Small intestine (tissue), 7 donors: ENCODE measurements at regions not wholly inside any gene's neighbourhood (a gene's known extent, or its start where the extent isn't known, plus 50 kb on each side); places are given as distances from the start of the nearest gene placed in this dataset.
"Not testable (repeated sequence)": the region's sequence is repeated elsewhere in the genome, so short reads cannot be mapped to it uniquely, and the experiment has no call there.

Experiments
- DNase-seq, 2 donors: peaks; one replicate each; pipeline versions ENCODE4 v3.0.0 to v3.0.0-alpha.2; 2013
- FAIRE-seq: peaks from 2 replicates; lab custom pipeline; 2012; peaks lifted over from hg19 to GRCh38; lab: Jason Lieb, UNC
- H3K27ac ChIP-seq, 3 donors: one replicate each; pipeline ENCODE4 v1.5.1; 2013; ENCODE audit warnings: low read length in 2 of 3, mild to moderate bottlenecking in 2 of 3, control low read depth in 1 of 3, inconsistent platforms in 1 of 3, low read depth in 1 of 3, moderate library complexity in 1 of 3
- H3K27me3 ChIP-seq, 3 donors: one replicate each; pipeline ENCODE4 v1.6.1; 2013; ENCODE audit warnings: low read length in 3 of 3, inconsistent platforms in 1 of 3; ENCODE audit not compliant: control insufficient read depth in 3 of 3, insufficient read depth in 3 of 3
- H3K36me3 ChIP-seq, 3 donors: one replicate each; pipeline ENCODE4 v1.6.1; 2013; ENCODE audit warnings: low read length in 3 of 3, inconsistent platforms in 1 of 3, low read depth in 1 of 3, mild to moderate bottlenecking in 1 of 3, moderate library complexity in 1 of 3; ENCODE audit not compliant: control insufficient read depth in 3 of 3, insufficient read depth in 2 of 3
- H3K4me1 ChIP-seq, 3 donors: one replicate each; pipeline ENCODE4 v1.6.1; 2013; ENCODE audit warnings: low read length in 2 of 3, inconsistent platforms in 1 of 3, low read depth in 1 of 3, mild to moderate bottlenecking in 1 of 3, moderate library complexity in 1 of 3; ENCODE audit not compliant: control insufficient read depth in 3 of 3, insufficient read depth in 2 of 3
- H3K4me3 ChIP-seq, 3 donors: one replicate each; pipeline ENCODE4 v1.5.1; 2013; ENCODE audit warnings: low read length in 3 of 3, control low read depth in 1 of 3, inconsistent platforms in 1 of 3, low read depth in 1 of 3, mild to moderate bottlenecking in 1 of 3, moderate library complexity in 1 of 3
- H3K9me3 ChIP-seq, 2 donors: one replicate each; pipeline ENCODE4 v1.6.1; 2013; ENCODE audit warnings: low read depth in 1 of 2, low read length in 1 of 2; ENCODE audit not compliant: control insufficient read depth in 2 of 2, insufficient read depth in 1 of 2
- WGBS, 3 donors: extraction: QIAGEN DNeasy Blood & Tissue Kit; methylation state at CpG; one replicate each; pipeline ENCODE4 v1.1.7; 2013; 5-methylcytosine and 5-hydroxymethylcytosine counted together
- donor health status: healthy with polysubstance abuse.
- donor health status: control.
- donor health status: control.
- donor health status: Bipolar disorder and iron deficiency.
- donor health status: healthy.

GRCh38 chr6:66166713-66167112, 459.7 kb upstream of the EYS start:
- H3K36me3 ChIP-seq, H3K27me3 ChIP-seq, FAIRE-seq, H3K27ac ChIP-seq, H3K4me1 ChIP-seq, DNase-seq, H3K4me3 ChIP-seq: not testable (repeated sequence)
- WGBS, 3 donors = 90 to 93% (median 91%) methylated on average over 10 of the region's 10 CpGs
- peaks cover 0 to 35% of the 10 kb centered on the region in 2 donors for H3K9me3 ChIP-seq

GRCh38 chr6:66161546-66162108, 454.6 kb upstream of the EYS start:
- Histone ChIP-seq H3K36me3 (no peaks in the 10 kb centered on the region), H3K4me1 (no peaks in the 10 kb centered on the region), H3K4me3 (no peak overlapping the region), H3K27ac (no peak overlapping the region), H3K9me3 (peaks cover 0 to 46% of the 10 kb centered on the region in 2 donors), H3K27me3 (no peaks in the 10 kb centered on the region)
- DNase-seq (no peak), FAIRE-seq (no peak)
- 56 to 66% (median 58%) methylated on average over 1 of the region's 1 CpG for WGBS, 3 donors

GRCh38 chr6:66159937-66160336, 452.9 kb upstream of the EYS start:
- Histone ChIP-seq H3K27ac (no peak overlapping the region), H3K9me3 (peaks cover 0 to 32% of the 10 kb centered on the region in 2 donors), H3K4me3 (no peak overlapping the region), H3K27me3 (no peaks in the 10 kb centered on the region), H3K36me3 (no peaks in the 10 kb centered on the region), H3K4me1 (no peaks in the 10 kb centered on the region)
- no peak for DNase-seq
- 86 to 93% (median 89%) methylated on average over 2 of the region's 2 CpGs for WGBS, 3 donors
- FAIRE-seq = no peak

- no peaks in the 10 kb centered on the region for H3K4me1 ChIP-seq
- no peak overlapping the region for H3K4me3 ChIP-seq
- no peaks in the 10 kb centered on the region for H3K27me3 ChIP-seq
- H3K9me3 ChIP-seq = no peaks in the 10 kb centered on the region
- H3K27ac ChIP-seq = no peak overlapping the region
- 42 to 55% (median 46%) methylated on average over 2 of the region's 2 CpGs for WGBS, 3 donors
- DNase-seq (no peak), FAIRE-seq (no peak)
- H3K36me3 ChIP-seq = no peaks in the 10 kb centered on the region
These were observed 446.2 kb upstream of the EYS start for GRCh38 chr6:66153247-66153646.

GRCh38 chr6:66149132-66149531, 442.1 kb upstream of the EYS start:
- peaks cover 2 to 16% of the 10 kb centered on the region in 2 donors for H3K9me3 ChIP-seq
- no peak overlapping the region for H3K4me3 ChIP-seq
- FAIRE-seq (no peak), DNase-seq (no peak)
- H3K4me1 ChIP-seq = no peaks in the 10 kb centered on the region
- no peaks in the 10 kb centered on the region for H3K36me3 ChIP-seq
- H3K27me3 ChIP-seq = no peaks in the 10 kb centered on the region
- no peak overlapping the region for H3K27ac ChIP-seq

- 82 to 91% (median 86%) methylated on average over 8 of the region's 8 CpGs for WGBS, 3 donors
- FAIRE-seq = no peak
These were observed 438.8 kb upstream of the EYS start for GRCh38 chr6:66145867-66146266.

GRCh38 chr6:66134021-66134420, 427.0 kb upstream of the EYS start:
- H3K36me3 ChIP-seq = no peaks in the 10 kb centered on the region
- no peak for FAIRE-seq
- H3K4me1 ChIP-seq = no peaks in the 10 kb centered on the region
- no peak for DNase-seq
- H3K27me3 ChIP-seq = no peaks in the 10 kb centered on the region
- 27 to 64% (median 46%) methylated on average over 2 of the region's 2 CpGs for WGBS, 3 donors
- no peak overlapping the region for H3K4me3 ChIP-seq
- H3K9me3 ChIP-seq = peaks cover 0 to 19% of the 10 kb centered on the region in 2 donors
- no peak overlapping the region for H3K27ac ChIP-seq

More at GRCh38 chr6:66145867-66146266, 438.8 kb upstream of the EYS start:
- Histone ChIP-seq H3K4me3 (no peak overlapping the region), H3K27ac (no peak overlapping the region), H3K27me3 (no peaks in the 10 kb centered on the region), H3K9me3 (peaks cover 2 to 25% of the 10 kb centered on the region in 2 donors), H3K4me1 (no peaks in the 10 kb centered on the region), H3K36me3 (no peaks in the 10 kb centered on the region)
- no peak for DNase-seq

GRCh38 chr6:66128656-66129055, 421.6 kb upstream of the EYS start:
- no peaks in the 10 kb centered on the region for H3K4me1 ChIP-seq
- WGBS, 3 donors = 84 to 95% (median 84%) methylated on average over 1 of the region's 1 CpG
- FAIRE-seq = no peak
- H3K9me3 ChIP-seq = peaks cover 0 to 15% of the 10 kb centered on the region in 2 donors
- H3K27ac ChIP-seq = no peak overlapping the region
- no peak overlapping the region for H3K4me3 ChIP-seq
- H3K27me3 ChIP-seq = no peaks in the 10 kb centered on the region
- DNase-seq = no peak
- H3K36me3 ChIP-seq = no peaks in the 10 kb centered on the region

- Histone ChIP-seq H3K27me3 (no peaks in the 10 kb centered on the region), H3K9me3 (peaks cover 0 to 15% of the 10 kb centered on the region in 2 donors), H3K36me3 (no peaks in the 10 kb centered on the region), H3K27ac (no peak overlapping the region), H3K4me1 (no peaks in the 10 kb centered on the region), H3K4me3 (no peak overlapping the region)
- 43 to 58% (median 52%) methylated on average over 2 of the region's 2 CpGs for WGBS, 3 donors
- DNase-seq = no peak
- no peak for FAIRE-seq
These were observed 421.2 kb upstream of the EYS start for GRCh38 chr6:66128243-66128642.
